ENCODE measurements at regions not wholly inside any gene's neighbourhood (a gene's known extent, or its start where the extent isn't known, plus 50 kb on each side); places are given as distances from the start of the nearest gene placed in this dataset.

DNA sequence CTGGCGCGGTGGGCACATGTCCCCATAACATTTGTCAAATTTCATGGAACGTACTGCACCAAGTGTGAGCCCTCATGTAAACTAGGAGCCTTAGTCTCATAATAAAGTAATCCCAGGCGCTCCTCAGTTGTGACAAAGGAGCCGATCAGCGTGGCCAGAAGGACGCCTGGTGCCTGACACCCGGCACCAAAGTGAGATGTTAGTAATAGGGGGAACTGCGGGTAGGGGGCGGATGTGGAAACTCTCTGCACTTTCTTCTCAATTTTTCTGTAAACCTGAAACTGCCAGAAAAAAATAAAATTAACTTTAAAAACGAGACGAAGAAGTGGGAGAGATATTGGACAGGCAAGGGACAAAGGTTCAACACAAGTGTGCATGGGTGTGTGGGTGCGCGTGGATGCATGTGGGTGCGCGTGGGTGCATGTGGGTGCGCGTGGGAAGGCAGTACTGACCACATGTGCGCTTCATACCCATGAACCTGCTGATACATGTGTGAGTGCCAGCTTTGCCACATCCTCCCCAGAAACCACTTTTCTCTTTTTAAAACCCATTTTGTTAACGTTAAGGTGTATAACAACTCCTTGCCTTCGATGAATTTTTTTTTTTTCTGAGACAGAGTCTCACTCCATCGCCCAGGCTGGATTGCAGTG is 55.4 kb upstream of the LINC01488 start:
- Histone ChIP-seq H3K27ac (ENCODE audit: low read depth in 1 of 2, low read length in 1 of 2) (no peak overlapping the region), H3K9ac (ENCODE audit: insufficient read depth in 1 of 2, low read length in 2 of 2) (no peak overlapping the region), H3K4me1 (ENCODE audit: control insufficient read depth in 5 of 5, insufficient read depth in 5 of 5, low read length in 5 of 5) (peaks cover 0 to 5% (median 0%) of the 10 kb centered on the region in 5 donors), H3K9me3 (ENCODE audit: control insufficient read depth in 4 of 4, insufficient read depth in 3 of 4, low read length in 3 of 4) (no peaks in the 10 kb centered on the region), H3K4me3 (no peak overlapping the region), H3K27me3 (ENCODE audit: control insufficient read depth in 3 of 3, insufficient read depth in 3 of 3, low read length in 2 of 3) (no peaks in the 10 kb centered on the region), H3K36me3 (ENCODE audit: control insufficient read depth in 4 of 4, insufficient read depth in 4 of 4, low read length in 4 of 4) (no peaks in the 10 kb centered on the region)
- 87 to 90% methylated on average over 22 of the region's 22 CpGs for WGBS, 2 donors
- DNase-seq (no peak), ATAC-seq (ENCODE audit: insufficient read depth, low FRiP score) (no peak)
- TF ChIP-seq, protein P1, sequence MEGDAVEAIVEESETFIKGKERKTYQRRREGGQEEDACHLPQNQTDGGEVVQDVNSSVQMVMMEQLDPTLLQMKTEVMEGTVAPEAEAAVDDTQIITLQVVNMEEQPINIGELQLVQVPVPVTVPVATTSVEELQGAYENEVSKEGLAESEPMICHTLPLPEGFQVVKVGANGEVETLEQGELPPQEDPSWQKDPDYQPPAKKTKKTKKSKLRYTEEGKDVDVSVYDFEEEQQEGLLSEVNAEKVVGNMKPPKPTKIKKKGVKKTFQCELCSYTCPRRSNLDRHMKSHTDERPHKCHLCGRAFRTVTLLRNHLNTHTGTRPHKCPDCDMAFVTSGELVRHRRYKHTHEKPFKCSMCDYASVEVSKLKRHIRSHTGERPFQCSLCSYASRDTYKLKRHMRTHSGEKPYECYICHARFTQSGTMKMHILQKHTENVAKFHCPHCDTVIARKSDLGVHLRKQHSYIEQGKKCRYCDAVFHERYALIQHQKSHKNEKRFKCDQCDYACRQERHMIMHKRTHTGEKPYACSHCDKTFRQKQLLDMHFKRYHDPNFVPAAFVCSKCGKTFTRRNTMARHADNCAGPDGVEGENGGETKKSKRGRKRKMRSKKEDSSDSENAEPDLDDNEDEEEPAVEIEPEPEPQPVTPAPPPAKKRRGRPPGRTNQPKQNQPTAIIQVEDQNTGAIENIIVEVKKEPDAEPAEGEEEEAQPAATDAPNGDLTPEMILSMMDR (IDR thresholded peaks at IDR 0.05; ENCODE audit: control extremely low read depth, extremely low read depth), result no peak

GRCh38 chr11:69427337-69427736 is 54.1 kb upstream of the LINC01488 start:
- WGBS, 2 donors, result 77 to 84% methylated on average over 6 of the region's 6 CpGs
- DNase-seq, result no peak

DNA sequence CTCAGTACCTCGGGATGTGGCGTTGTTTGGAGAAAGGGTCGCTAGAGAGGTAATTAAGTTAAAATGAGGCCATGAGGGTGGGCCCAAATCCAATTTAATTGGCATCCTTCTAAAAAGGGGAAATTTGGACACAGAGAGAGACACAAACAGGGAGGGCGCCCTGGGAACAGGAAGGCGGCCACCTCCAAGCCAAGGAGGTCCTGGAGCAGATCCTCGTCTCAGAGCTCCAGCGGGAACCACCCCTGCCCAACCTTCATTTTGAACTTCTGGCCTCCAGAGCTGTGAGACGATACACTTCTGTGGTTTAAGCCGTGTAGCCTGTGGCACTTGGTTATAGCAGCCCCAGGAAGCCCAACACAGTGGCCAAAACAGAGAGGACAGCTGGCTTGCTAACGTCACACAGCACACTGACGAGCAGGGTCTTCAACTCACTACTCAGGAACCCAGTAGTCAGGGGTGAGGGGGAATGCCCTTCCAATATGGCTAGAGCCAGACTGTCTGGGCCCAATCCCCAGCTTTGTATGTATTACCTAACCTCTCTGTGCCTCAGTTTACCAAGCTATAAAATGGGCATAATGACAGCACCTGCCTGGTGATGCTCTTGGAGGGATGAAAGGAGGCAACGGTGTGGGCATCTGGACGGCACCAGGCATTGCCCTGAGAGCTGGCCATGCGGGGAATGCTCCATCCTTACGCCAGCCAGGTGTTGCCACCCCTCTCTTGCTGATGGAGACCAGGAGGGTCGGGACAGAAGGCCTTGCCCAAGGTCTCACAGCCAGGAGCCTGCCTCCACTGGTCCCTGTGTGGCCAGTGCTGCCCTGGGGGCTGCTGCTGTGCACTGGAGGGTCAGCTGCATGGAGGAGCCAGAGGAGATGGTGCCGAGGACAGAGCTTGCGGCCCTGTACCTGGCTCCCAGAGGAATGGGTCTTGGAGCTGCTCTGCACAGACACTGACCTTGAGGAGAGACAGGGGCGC is 53.3 kb upstream of the LINC01488 start:
- H3K27ac ChIP-seq (ENCODE audit: low read depth in 1 of 2, low read length in 1 of 2), result no peak overlapping the region
- no peaks in the 10 kb centered on the region for H3K4me1 ChIP-seq (ENCODE audit: control insufficient read depth in 5 of 5, insufficient read depth in 5 of 5, low read length in 5 of 5)
- WGBS, 2 donors, result 91 to 92% methylated on average over 19 of the region's 19 CpGs
- ATAC-seq (ENCODE audit: insufficient read depth, low FRiP score), result no peak
- H3K4me3 ChIP-seq, result no peak overlapping the region
- TF ChIP-seq, protein P1 (IDR thresholded peaks at IDR 0.05; ENCODE audit: control extremely low read depth, extremely low read depth), result no peak
- no peaks in the 10 kb centered on the region for H3K9me3 ChIP-seq (ENCODE audit: control insufficient read depth in 4 of 4, insufficient read depth in 3 of 4, low read length in 3 of 4)
- H3K9ac ChIP-seq (ENCODE audit: insufficient read depth in 1 of 2, low read length in 2 of 2), result no peak overlapping the region
- no peaks in the 10 kb centered on the region for H3K27me3 ChIP-seq (ENCODE audit: control insufficient read depth in 3 of 3, insufficient read depth in 3 of 3, low read length in 2 of 3)
- H3K36me3 ChIP-seq (ENCODE audit: control insufficient read depth in 4 of 4, insufficient read depth in 4 of 4, low read length in 4 of 4), result no peaks in the 10 kb centered on the region
- no peak for DNase-seq

More at GRCh38 chr11:69427337-69427736, 54.1 kb upstream of the LINC01488 start:
- TF ChIP-seq, protein P1 (IDR thresholded peaks at IDR 0.05; ENCODE audit: control extremely low read depth, extremely low read depth), result no peak
- Histone ChIP-seq H3K27ac (ENCODE audit: low read depth in 1 of 2, low read length in 1 of 2) (no peak overlapping the region), H3K4me3 (no peak overlapping the region), H3K4me1 (ENCODE audit: control insufficient read depth in 5 of 5, insufficient read depth in 5 of 5, low read length in 5 of 5) (no peaks in the 10 kb centered on the region), H3K9me3 (ENCODE audit: control insufficient read depth in 4 of 4, insufficient read depth in 3 of 4, low read length in 3 of 4) (no peaks in the 10 kb centered on the region), H3K9ac (ENCODE audit: insufficient read depth in 1 of 2, low read length in 2 of 2) (no peak overlapping the region), H3K36me3 (ENCODE audit: control insufficient read depth in 4 of 4, insufficient read depth in 4 of 4, low read length in 4 of 4) (no peaks in the 10 kb centered on the region), H3K27me3 (ENCODE audit: control insufficient read depth in 3 of 3, insufficient read depth in 3 of 3, low read length in 2 of 3) (no peaks in the 10 kb centered on the region)
- no peak for ATAC-seq (ENCODE audit: insufficient read depth, low FRiP score)

Measured in lung (tissue), 11 donors.